ENCODE measurements at regions not wholly inside any gene's neighbourhood (a gene's known extent, or its start where the extent isn't known, plus 50 kb on each side); places are given as distances from the start of the nearest gene placed in this dataset.

GRCh38 chr12:108401964-108402363 lies 62.9 kb upstream of the CMKLR1 start:
- Mint-ChIP-seq H3K9me3 (ENCODE audit: low read depth) (peaks cover 12% of the 10 kb centered on the region), H3K27me3 (ENCODE audit: low read depth) (peaks cover 31% of the 10 kb centered on the region), H3K36me3 (ENCODE audit: low read depth) (peaks cover 8% of the 10 kb centered on the region), H3K4me3 (ENCODE audit: unreplicated experiment) (no peak overlapping the region), H3K27ac (ENCODE audit: unreplicated experiment) (no peak overlapping the region), H3K4me1 (ENCODE audit: low read depth) (no peaks in the 10 kb centered on the region)
- TF ChIP-seq CTCF (IDR thresholded peaks at IDR 0.05) = no peak
- no peak for DNase-seq (ENCODE audit: low spot score)

- no peak overlapping the region for H3K4me3 Mint-ChIP-seq (ENCODE audit: unreplicated experiment)
- peaks cover 5% of the 10 kb centered on the region for H3K36me3 Mint-ChIP-seq (ENCODE audit: low read depth)
- H3K27ac Mint-ChIP-seq (ENCODE audit: unreplicated experiment) = no peak overlapping the region
- no peak for DNase-seq (ENCODE audit: low spot score)
- no peak for TF ChIP-seq CTCF (IDR thresholded peaks at IDR 0.05)
- peaks cover 8% of the 10 kb centered on the region for H3K9me3 Mint-ChIP-seq (ENCODE audit: low read depth)
- H3K4me1 Mint-ChIP-seq (ENCODE audit: low read depth) = no peaks in the 10 kb centered on the region
- peaks cover 29% of the 10 kb centered on the region for H3K27me3 Mint-ChIP-seq (ENCODE audit: low read depth)
Observed at GRCh38 chr12:108400900-108401480, 61.9 kb upstream of the CMKLR1 start.

GRCh38 chr12:108400481-108400880 lies 61.4 kb upstream of the CMKLR1 start:
- H3K4me3 Mint-ChIP-seq (ENCODE audit: unreplicated experiment) = no peak overlapping the region

GRCh38 chr12:108400056-108400455 lies 60.9 kb upstream of the CMKLR1 start:
- no peaks in the 10 kb centered on the region for H3K4me1 Mint-ChIP-seq (ENCODE audit: low read depth)
- no peak overlapping the region for H3K4me3 Mint-ChIP-seq (ENCODE audit: unreplicated experiment)
- H3K36me3 Mint-ChIP-seq (ENCODE audit: low read depth) = peaks cover 2% of the 10 kb centered on the region
- TF ChIP-seq CTCF (IDR thresholded peaks at IDR 0.05) = no peak
- no peak overlapping the region for H3K27ac Mint-ChIP-seq (ENCODE audit: unreplicated experiment)
- H3K9me3 Mint-ChIP-seq (ENCODE audit: low read depth) = peaks cover 3% of the 10 kb centered on the region
- no peak for DNase-seq (ENCODE audit: low spot score)
- peaks cover 29% of the 10 kb centered on the region for H3K27me3 Mint-ChIP-seq (ENCODE audit: low read depth)

More at GRCh38 chr12:108400481-108400880, 61.4 kb upstream of the CMKLR1 start:
- Mint-ChIP-seq H3K9me3 (ENCODE audit: low read depth) (peaks cover 3% of the 10 kb centered on the region), H3K27me3 (ENCODE audit: low read depth) (peaks cover 28% of the 10 kb centered on the region), H3K36me3 (ENCODE audit: low read depth) (peaks cover 2% of the 10 kb centered on the region), H3K27ac (ENCODE audit: unreplicated experiment) (no peak overlapping the region), H3K4me1 (ENCODE audit: low read depth) (no peaks in the 10 kb centered on the region)
- no peak for TF ChIP-seq CTCF (IDR thresholded peaks at IDR 0.05)
- DNase-seq (ENCODE audit: low spot score) = no peak

GRCh38 chr12:108399514-108399913 lies 60.4 kb upstream of the CMKLR1 start:
- Mint-ChIP-seq H3K27ac (ENCODE audit: unreplicated experiment) (no peak overlapping the region), H3K27me3 (ENCODE audit: low read depth) (peaks cover 29% of the 10 kb centered on the region), H3K4me1 (ENCODE audit: low read depth) (peaks cover under 1% of the 10 kb centered on the region), H3K36me3 (ENCODE audit: low read depth) (peaks cover 2% of the 10 kb centered on the region), H3K4me3 (ENCODE audit: unreplicated experiment) (no peak overlapping the region), H3K9me3 (ENCODE audit: low read depth) (peaks cover 3% of the 10 kb centered on the region)
- no peak for TF ChIP-seq CTCF (IDR thresholded peaks at IDR 0.05)
- no peak for DNase-seq (ENCODE audit: low spot score)

All from chondrocyte (in vitro differentiated cells).